ENCODE measurements at regions not wholly inside any gene's neighbourhood (a gene's known extent, or its start where the extent isn't known, plus 50 kb on each side); places are given as distances from the start of the nearest gene placed in this dataset.

GRCh38 chr10:123569436-123570035, 96.6 kb upstream of the GPR26 start:
- H3K9me3 ChIP-seq (ENCODE audit: control insufficient read depth, insufficient read depth, low read depth, low read length), result no peaks in the 10 kb centered on the region
- TF ChIP-seq, protein P1, sequence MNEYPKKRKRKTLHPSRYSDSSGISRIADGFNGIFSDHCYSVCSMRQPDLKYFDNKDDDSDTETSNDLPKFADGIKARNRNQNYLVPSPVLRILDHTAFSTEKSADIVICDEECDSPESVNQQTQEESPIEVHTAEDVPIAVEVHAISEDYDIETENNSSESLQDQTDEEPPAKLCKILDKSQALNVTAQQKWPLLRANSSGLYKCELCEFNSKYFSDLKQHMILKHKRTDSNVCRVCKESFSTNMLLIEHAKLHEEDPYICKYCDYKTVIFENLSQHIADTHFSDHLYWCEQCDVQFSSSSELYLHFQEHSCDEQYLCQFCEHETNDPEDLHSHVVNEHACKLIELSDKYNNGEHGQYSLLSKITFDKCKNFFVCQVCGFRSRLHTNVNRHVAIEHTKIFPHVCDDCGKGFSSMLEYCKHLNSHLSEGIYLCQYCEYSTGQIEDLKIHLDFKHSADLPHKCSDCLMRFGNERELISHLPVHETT (tag by site-specific recombination; IDR thresholded peaks at IDR 0.05), result no peak
- TF ChIP-seq ZNF843 (tag by site-specific recombination; IDR thresholded peaks at IDR 0.05), result no peak
- no peaks in the 10 kb centered on the region for H3K4me1 ChIP-seq (ENCODE audit: control insufficient read depth, insufficient read depth, low read length)
- no peak overlapping the region for H3K27ac ChIP-seq (ENCODE audit: extremely low read depth, low read depth, low read length)
- ChIA-PET CTCF (interaction anchor here (0.6 kb wide), 2 partner anchors 66 to 515 kb away, joined by 3 read pairs; no protein-coding TSS in a partner anchor), POLR2A (no interaction called here)
- H3K36me3 ChIP-seq (ENCODE audit: control insufficient read depth in 2 of 2, insufficient read depth in 1 of 2, low read length in 2 of 2), result no peaks in the 10 kb centered on the region
- no peak overlapping the region for H3K4me3 ChIP-seq (ENCODE audit: low read depth, low read length)

GRCh38 chr10:123570051-123570897, 95.9 kb upstream of the GPR26 start:
- no peak overlapping the region for H3K4me3 ChIP-seq (ENCODE audit: low read depth, low read length)
- ChIA-PET CTCF (interaction anchor here (0.6 to 1.1 kb wide), 2 partner anchors 12 to 67 kb away, joined by 3 read pairs; no protein-coding TSS in a partner anchor), POLR2A (no interaction called here)
- no peaks in the 10 kb centered on the region for H3K9me3 ChIP-seq (ENCODE audit: control insufficient read depth, insufficient read depth, low read depth, low read length)
- no peak overlapping the region for H3K27ac ChIP-seq (ENCODE audit: extremely low read depth, low read depth, low read length)
- H3K36me3 ChIP-seq (ENCODE audit: control insufficient read depth in 2 of 2, insufficient read depth in 1 of 2, low read length in 2 of 2), result no peaks in the 10 kb centered on the region
- no peak for TF ChIP-seq REPIN1 (tag by site-specific recombination; IDR thresholded peaks at IDR 0.05; ENCODE audit: low read depth)
- no peak for TF ChIP-seq ZNF645 (tag by site-specific recombination; IDR thresholded peaks at IDR 0.05)
- TF ChIP-seq ZNF148 (tag by site-specific recombination; IDR thresholded peaks at IDR 0.05; ENCODE audit: borderline replicate concordance), result no peak
- TF ChIP-seq ZBTB1 (tag by site-specific recombination; IDR thresholded peaks at IDR 0.05), result no peak
- TF ChIP-seq MZF1 (tag by site-specific recombination; IDR thresholded peaks at IDR 0.05; ENCODE audit: borderline replicate concordance), result no peak
- TF ChIP-seq ZNF48 (tag by site-specific recombination; IDR thresholded peaks at IDR 0.05), result no peak
- no peak for TF ChIP-seq ZNF350 (tag by site-specific recombination; IDR thresholded peaks at IDR 0.05)
- no peak for TF ChIP-seq ZNF292 (tag by site-specific recombination; IDR thresholded peaks at IDR 0.05; ENCODE audit: borderline replicate concordance, low read depth)
- no peak for TF ChIP-seq ZNF133 (tag by site-specific recombination; IDR thresholded peaks at IDR 0.05)
- TF ChIP-seq, protein P1 (tag by site-specific recombination; IDR thresholded peaks at IDR 0.05), result no peak
- no peak for TF ChIP-seq ZNF658 (tag by site-specific recombination; IDR thresholded peaks at IDR 0.05)
- no peak for TF ChIP-seq TCF7L2 (IDR thresholded peaks at IDR 0.05; ENCODE audit: borderline replicate concordance, low read depth, low read length)
- TF ChIP-seq ZNF18 (tag by site-specific recombination; IDR thresholded peaks at IDR 0.05), result no peak
- no peak for TF ChIP-seq ZBTB20 (tag by site-specific recombination; IDR thresholded peaks at IDR 0.05)
- TF ChIP-seq ZNF24 (tag by site-specific recombination; IDR thresholded peaks at IDR 0.05), result no peak
- no peak for TF ChIP-seq ZNF473 (tag by site-specific recombination; IDR thresholded peaks at IDR 0.05)
- no peak for TF ChIP-seq OSR2 (tag by site-specific recombination; IDR thresholded peaks at IDR 0.05)
- TF ChIP-seq HOXC10 (CRISPR knock-in tag; IDR thresholded peaks at IDR 0.05), result no peak
- TF ChIP-seq FEZF1 (tag by site-specific recombination; IDR thresholded peaks at IDR 0.05), result no peak
- TF ChIP-seq, protein P2, sequence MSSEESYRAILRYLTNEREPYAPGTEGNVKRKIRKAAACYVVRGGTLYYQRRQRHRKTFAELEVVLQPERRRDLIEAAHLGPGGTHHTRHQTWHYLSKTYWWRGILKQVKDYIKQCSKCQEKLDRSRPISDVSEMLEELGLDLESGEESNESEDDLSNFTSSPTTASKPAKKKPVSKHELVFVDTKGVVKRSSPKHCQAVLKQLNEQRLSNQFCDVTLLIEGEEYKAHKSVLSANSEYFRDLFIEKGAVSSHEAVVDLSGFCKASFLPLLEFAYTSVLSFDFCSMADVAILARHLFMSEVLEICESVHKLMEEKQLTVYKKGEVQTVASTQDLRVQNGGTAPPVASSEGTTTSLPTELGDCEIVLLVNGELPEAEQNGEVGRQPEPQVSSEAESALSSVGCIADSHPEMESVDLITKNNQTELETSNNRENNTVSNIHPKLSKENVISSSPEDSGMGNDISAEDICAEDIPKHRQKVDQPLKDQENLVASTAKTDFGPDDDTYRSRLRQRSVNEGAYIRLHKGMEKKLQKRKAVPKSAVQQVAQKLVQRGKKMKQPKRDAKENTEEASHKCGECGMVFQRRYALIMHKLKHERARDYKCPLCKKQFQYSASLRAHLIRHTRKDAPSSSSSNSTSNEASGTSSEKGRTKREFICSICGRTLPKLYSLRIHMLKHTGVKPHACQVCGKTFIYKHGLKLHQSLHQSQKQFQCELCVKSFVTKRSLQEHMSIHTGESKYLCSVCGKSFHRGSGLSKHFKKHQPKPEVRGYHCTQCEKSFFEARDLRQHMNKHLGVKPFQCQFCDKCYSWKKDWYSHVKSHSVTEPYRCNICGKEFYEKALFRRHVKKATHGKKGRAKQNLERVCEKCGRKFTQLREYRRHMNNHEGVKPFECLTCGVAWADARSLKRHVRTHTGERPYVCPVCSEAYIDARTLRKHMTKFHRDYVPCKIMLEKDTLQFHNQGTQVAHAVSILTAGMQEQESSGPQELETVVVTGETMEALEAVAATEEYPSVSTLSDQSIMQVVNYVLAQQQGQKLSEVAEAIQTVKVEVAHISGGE (tag by site-specific recombination; conservative IDR thresholded peaks at IDR 0.05; ENCODE audit: low read depth), result no peak
- H3K4me1 ChIP-seq (ENCODE audit: control insufficient read depth, insufficient read depth, low read length), result no peaks in the 10 kb centered on the region

Data from HEK293 (cell line).